ENCODE measurements at regions not wholly inside any gene's neighbourhood (a gene's known extent, or its start where the extent isn't known, plus 50 kb on each side); places are given as distances from the start of the nearest gene placed in this dataset.

- TF ChIP-seq CREB5 (CRISPR knock-in tag; IDR thresholded peaks at IDR 0.05; ENCODE audit: low read depth) (no peak), SNAI2 (CRISPR knock-in tag; IDR thresholded peaks at IDR 0.05) (no peak), PATZ1 (CRISPR knock-in tag; IDR thresholded peaks at IDR 0.05; ENCODE audit: borderline replicate concordance) (no peak)
Observed at GRCh38 chr11:8832571-8833260, 78.3 kb upstream of the AKIP1 start (continued).

GRCh38 chr11:8833568-8834315 is 77.2 kb upstream of the AKIP1 start:
- no peak for ATAC-seq

More at GRCh38 chr11:8833568-8834315, 77.2 kb upstream of the AKIP1 start:
- TF ChIP-seq GLIS3 (CRISPR knock-in tag; IDR thresholded peaks at IDR 0.05) (no peak), ZFP30 (CRISPR knock-in tag; IDR thresholded peaks at IDR 0.05) (no peak), RARB (CRISPR knock-in tag; IDR thresholded peaks at IDR 0.05) (no peak), ARNTL (CRISPR knock-in tag; IDR thresholded peaks at IDR 0.05; ENCODE audit: borderline replicate concordance, low read depth) (no peak), ZC3H10 (CRISPR knock-in tag; IDR thresholded peaks at IDR 0.05) (no peak), ZNF8 (CRISPR knock-in tag; IDR thresholded peaks at IDR 0.05) (no peak), CSDC2 (CRISPR knock-in tag; IDR thresholded peaks at IDR 0.05) (no peak), TCF4 (CRISPR knock-in tag; IDR thresholded peaks at IDR 0.05; ENCODE audit: borderline replicate concordance) (no peak), PATZ1 (CRISPR knock-in tag; IDR thresholded peaks at IDR 0.05; ENCODE audit: borderline replicate concordance) (no peak), OSR1 (CRISPR knock-in tag; IDR thresholded peaks at IDR 0.05) (no peak), ZNF565 (CRISPR knock-in tag; conservative IDR thresholded peaks at IDR 0.05; ENCODE audit: low read depth) (no peak), SNAI2 (CRISPR knock-in tag; IDR thresholded peaks at IDR 0.05) (no peak), CSRNP3 (CRISPR knock-in tag; IDR thresholded peaks at IDR 0.05) (no peak), ZFP3 (CRISPR knock-in tag; IDR thresholded peaks at IDR 0.05) (no peak), CREB5 (CRISPR knock-in tag; IDR thresholded peaks at IDR 0.05; ENCODE audit: low read depth) (no peak), ISL1 (CRISPR knock-in tag; IDR thresholded peaks at IDR 0.05) (no peak), BACH2 (CRISPR knock-in tag; IDR thresholded peaks at IDR 0.05; ENCODE audit: borderline replicate concordance) (no peak), TSHZ2 (CRISPR knock-in tag; IDR thresholded peaks at IDR 0.05) (no peak), ESRRG (CRISPR knock-in tag; IDR thresholded peaks at IDR 0.05) (no peak), ZNF70 (CRISPR knock-in tag; IDR thresholded peaks at IDR 0.05) (no peak)
